ENCODE measurements at regions not wholly inside any gene's neighbourhood (a gene's known extent, or its start where the extent isn't known, plus 50 kb on each side); places are given as distances from the start of the nearest gene placed in this dataset.
A peak's percentile ranks its signal among the peaks of the same experiment; 100 is the strongest.

DNA sequence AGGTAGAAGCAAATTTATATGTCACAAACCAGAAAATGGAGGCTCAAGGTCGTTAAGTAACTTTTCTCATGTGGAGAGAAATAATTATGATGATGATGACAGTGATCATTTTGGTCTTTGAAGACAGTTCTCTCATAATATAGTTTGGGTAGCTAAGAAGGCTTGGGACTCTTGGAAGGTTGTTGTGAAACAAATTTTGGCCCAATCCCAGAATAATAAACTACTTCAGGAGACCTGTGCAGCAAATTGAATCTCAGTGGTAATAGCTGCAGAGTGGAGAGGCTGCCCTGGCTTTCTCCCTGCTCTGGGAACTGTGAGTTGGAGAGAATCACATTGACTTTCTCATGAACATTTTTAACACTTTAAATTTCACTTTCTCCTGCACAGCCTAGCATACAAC lies 217.2 kb upstream of the BOD1L1 start:
- no peak for DNase-seq (ENCODE audit: low spot score)

DNA sequence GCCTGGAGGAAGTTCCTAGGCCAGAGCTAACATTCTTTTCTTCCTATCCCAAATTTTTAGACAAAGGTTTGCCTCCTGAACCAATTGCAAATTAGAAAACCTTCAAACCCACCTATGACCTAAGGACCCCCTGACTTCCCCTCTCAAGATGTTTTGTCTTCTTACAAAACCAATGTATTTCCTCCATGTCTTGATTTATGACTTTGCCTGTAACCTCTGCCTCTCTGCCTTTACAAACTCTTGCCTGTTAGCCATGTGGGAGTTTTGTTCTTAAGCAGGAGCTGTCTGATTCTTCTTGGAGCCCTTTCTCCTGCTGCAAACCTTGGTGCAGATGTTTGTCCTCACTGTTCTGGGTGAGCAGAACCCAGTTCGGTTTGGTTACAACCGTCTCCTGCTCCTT lies 222.3 kb upstream of the BOD1L1 start:
- DNase-seq (ENCODE audit: low spot score), result no peak

DNA sequence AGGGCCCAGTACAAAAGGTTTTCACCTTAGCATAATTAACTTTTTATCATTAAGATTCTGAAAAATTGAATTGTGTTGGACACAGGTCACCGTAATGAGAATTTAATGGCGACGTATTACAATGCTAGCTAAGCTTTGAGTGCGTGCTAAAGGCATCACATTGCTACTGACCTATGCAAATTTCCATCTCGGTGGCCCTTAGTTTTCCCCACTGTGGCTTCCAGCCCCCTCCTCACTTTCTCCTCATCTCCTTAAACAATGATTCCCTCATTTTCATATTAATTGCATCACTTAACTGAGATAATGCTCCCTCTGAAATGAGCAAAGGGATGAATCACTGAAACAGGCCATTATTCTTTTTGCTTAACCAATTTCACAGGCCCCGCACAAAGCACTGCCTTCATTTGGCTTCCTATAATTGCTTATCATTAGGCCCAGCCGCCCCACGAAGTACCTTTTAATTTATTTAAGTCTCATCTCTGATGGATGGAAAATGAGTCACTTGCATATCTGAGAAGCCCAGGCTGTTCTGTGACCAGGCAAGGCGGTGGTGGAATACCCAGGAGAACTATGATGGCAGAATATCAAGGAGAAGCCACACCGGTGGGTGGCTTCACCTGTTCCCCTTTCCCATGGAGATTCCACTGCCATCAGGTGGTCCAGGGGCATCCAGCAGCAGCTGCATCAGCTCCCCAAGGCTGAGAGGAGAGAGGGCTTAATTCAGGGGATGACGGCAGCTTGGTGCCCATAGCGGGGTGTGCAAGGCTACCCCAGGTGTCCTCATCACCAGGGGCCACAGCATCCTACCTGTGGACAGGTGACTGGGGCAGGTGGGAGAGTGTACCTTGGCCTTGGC lies 223.8 kb upstream of the BOD1L1 start:
- DNase-seq (ENCODE audit: low spot score), result no peak

DNA sequence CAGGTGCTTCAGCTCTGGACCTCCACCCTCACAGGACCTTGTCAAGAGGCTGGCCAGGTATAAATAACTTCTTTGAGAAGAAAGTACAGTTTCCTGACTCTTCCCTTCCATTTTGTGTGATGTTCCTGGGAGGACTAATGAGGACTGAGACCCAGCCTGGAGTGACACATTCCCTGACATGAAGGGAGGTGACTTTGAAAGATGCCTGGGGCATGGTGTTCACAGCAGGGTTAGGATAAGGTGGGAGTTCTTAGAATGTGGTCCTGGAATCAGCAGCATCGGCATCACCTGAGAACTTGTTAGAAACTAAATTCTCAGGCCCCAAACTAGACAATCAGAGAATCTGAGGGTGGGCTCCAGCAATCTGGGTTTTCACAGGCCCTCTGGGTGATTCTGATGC lies 224.9 kb upstream of the BOD1L1 start:
- DNase-seq (ENCODE audit: low spot score), result no peak

DNA sequence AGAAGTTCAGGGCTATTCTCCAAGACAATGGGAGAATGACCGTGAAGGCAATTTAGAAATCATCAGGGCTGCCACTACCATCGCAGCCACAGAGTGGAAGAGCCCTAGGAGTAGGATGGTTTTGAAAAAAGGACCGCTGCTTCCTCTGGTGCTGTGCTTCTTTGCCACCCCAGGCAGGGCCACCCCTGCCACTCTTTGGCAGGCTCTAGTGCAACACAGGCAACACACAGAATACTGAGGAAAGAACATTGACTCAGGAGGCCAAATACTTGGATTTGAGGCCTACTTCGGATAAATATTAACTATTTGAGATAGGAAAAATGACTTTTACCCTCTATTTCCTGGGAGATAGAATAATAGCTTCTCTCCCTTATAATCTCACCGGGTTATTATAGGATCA lies 228.9 kb upstream of the BOD1L1 start:
- no peak for DNase-seq (ENCODE audit: low spot score)

DNA sequence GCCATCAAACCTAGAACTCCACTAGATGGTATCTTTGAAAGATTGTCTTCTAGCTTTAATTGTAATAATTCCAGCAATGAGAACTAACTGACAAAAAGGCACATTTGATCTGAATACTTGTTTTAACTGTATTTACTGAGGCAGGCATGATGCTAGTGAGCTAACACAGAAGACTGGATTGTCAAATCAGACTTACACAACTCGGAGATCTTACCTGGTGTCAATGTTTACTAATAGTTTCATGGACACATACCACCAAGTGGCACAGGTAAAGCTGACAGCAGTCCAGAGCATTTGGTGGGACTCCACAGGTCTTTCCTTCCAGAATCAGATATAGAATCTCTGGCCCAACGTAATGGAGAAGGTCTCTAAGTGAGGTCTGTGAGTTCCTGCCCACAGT lies 229.9 kb upstream of the BOD1L1 start:
- DNase-seq (ENCODE audit: low spot score), result no peak

DNA sequence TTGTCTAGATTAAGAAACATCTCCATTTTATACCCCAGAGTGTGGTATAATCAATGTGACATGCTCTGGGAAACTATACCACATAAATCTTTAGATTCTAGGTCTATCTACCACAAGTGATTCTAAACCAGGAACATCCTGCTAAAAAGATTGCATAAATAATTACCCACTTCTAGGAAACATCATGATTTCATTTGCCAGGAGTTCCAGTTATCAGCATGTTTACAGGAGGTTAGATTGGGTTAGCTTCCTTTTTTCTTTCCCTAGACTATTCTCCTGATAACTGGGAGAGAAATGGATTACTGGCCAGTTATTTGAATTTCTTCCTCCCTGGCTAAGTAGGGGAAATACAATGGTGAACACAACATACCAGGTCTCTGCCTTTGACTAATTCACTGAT lies 230.3 kb upstream of the BOD1L1 start:
- no peak for DNase-seq (ENCODE audit: low spot score)

DNA sequence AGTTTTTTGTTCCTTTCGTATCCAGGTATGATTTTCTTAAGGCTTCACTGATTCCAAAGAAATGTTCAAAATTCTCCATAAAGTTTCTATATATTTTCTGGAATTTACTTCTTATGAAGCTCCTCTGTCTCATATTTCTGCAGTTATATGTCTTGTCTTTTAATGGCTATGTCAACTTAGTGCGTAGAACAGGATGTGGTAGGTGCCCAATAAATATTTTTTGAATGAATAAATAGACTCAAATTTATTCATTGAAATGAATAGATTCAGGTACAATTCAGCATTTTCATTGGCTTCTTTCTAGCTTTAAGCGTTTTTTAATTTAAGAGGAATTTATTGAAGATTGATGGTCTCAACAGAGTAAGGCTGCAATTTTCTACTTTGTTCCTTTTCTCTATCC lies 231.9 kb upstream of the BOD1L1 start:
- DNase-seq (ENCODE audit: low spot score), result no peak

DNA sequence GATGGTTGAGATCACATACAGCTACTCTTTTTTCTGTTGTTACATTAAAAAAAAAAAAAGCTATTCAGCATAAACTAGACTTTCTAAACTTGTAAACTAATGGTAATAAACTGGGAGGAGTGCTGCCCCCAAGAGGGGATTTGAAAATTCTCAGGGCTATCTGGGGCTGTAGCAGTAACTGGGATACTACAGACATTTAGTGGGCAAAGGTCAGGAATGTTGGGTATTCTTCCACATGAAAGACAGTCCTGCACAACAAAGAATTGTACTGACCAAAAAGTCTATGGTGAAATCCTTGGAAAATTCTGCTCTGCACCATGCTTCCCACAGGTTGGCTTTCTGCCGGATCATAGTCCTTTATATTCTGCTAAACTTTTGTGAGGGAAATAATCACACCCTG lies 232.6 kb upstream of the BOD1L1 start:
- DNase-seq (ENCODE audit: low spot score), result no peak

DNA sequence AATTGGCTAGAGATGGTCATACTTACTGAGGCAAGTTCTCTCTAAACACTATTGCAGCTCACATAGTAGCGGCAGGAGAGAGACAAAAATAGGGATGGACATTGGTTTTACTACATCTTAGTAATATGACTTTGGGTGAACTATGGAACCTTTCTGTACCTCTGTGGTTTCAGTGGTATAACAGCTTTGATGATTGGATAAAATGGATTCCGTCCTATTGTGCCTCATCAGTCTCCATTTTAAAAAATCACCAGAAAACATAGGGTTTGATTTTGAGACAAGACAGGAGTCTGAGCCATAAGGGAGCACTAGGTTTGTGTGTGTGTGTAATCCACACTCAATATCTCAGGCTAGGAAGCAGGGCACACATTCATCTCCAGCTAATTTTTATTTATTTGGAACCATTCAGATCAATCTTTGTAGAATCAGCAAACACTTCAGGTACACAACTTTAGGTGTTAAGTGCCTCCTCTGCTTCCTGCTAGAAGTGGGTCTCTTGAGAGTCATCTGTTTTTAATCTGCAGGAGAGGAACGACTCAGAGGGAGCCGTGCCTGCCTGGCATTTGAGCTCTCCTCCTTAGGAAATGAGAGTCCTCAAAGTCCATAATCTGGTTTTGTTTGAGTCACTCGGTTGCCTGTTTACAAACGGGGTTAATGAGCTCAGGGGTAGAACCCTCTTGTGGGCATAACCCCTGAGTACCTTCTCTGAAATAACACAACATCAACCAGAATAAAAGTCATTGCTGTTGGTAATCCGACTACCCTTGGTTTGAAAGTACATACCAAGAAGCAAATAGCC lies 238.5 kb upstream of the BOD1L1 start:
- peak; percentile 43 for DNase-seq (ENCODE audit: low spot score)

DNA sequence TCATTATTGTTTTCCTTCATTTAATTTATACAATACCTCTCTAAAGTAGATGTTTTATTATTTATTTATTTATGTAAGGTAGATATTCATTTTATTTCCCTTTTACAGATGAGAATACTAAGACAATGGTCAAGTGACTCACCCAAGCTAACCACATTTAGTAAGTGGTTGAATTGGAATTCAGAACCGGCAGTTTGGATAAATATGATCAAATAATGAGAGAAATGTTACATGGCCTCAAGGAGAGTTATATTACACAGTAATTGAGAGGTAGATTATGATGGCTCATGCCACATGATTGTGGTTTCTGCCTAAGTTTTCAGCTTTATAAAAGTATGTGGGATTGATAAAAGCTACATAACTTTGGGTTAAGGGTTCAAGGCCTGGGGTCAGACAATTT lies 239.4 kb upstream of the BOD1L1 start:
- peak; percentile 15 for DNase-seq (ENCODE audit: low spot score)

DNA sequence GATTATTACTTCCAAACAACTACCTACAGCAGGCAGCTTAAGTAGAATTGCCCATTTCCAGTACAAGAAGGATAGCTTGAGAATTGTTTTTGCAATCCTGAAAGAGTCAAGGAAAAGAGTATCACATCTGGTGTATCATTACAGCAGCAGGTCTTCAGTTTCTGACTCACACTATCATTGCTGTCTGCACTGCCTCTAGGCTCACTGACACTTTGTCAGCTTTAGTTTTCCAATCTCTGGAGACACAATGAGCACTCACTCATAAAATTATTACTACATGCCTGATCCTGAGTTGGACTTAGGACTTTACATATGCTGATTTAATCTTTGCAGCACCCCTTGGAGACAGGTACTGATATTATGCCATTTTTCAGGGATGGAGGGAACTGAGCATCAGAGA lies 244.6 kb upstream of the BOD1L1 start:
- DNase-seq (ENCODE audit: low spot score), result peak; percentile 38

DNA sequence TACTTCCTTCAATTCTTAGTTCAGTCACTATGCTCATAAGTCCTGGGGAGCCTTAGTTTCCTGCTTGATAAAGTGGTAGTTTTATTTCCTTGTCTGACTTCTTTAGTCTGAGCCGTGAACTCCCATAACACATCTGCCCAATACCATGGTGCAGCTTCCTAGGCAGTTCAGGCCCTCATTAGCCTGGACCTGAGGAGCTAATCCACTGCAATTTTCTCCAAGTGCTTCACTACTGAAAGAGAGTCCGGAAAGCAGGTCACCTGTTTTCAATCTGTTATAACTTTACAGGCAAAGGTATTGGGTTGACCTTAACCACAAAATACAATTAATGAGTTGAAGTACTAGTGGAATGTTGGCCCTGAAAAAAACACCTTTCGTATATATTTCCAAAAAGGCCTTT lies 245.4 kb upstream of the BOD1L1 start:
- peak; percentile 13 for DNase-seq (ENCODE audit: low spot score)

DNA sequence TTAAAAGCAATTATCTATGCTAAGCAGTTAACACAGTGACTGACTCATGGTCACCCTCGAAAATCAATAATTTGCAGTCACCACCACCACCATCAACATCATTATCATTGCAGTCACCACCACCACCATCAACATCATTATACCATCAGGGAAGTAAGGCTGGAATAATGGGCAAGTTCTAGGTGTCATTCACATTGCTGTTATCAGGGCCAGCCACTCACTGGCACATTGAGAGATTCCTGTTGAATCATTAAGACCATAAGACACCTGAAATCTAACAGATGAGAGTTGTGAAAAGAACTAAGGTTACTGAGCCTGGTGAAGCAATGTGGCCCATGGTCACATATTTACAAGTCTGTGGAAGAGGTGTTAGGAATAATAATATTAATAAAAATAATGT lies 247.7 kb upstream of the BOD1L1 start:
- DNase-seq (ENCODE audit: low spot score), result no peak

DNA sequence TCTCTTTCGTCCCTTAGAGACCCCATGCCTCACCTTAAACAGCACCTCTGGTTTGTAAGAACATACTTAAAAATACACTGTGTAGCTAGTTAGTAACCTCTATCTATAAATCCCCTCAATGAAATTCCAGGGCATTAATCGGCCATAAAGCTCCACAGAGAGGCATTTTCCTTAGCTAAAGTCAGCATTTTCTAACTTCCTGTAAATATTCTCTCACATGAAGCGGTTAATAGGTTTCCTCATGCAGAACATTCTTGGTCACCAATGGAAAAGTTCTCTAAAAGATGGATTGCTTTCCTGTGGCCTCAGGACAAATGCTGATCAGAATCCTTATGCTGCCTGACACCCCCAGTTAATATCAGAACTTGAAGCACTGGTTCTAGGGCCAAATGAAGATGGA lies 248.6 kb upstream of the BOD1L1 start:
- DNase-seq (ENCODE audit: low spot score), result peak; percentile 68

DNA sequence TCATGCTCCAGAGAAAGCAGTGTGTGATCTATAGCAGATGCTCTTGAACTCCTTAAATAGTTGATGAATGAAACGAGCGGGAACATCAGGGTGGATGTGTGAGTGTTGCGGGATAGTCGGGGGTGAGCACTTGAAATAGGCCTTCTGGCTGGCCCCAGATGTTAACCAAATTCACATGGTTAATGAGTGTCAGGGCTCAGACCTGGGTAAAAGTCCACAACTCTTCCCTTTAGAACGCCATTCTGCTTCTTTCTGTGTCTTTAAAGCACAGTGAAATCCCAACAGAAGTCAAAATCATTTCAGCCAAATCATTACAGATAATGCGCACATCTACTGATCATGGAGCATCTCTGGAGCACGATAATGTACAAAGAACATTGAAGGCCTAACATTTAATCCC lies 249.4 kb upstream of the BOD1L1 start:
- no peak for DNase-seq (ENCODE audit: low spot score)

DNA sequence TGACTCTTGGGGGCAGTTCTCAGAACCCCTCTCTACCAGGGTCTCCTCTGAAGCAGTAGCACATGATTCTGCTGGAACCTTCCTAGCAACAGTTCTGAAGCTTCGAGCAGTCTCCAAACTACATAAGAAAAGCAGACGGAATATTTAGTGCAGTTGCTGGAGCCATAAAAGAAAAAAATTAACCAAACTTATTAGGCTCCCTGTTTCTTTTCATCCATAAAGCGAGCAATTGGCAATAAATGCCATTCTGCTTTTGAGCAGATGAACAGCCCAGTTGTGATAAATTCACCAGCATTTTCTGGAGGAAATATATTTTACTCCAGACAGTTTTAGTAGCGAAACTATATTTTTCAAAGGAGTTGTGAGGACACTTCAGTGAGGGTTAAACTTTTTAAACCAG lies 250.1 kb upstream of the BOD1L1 start:
- DNase-seq (ENCODE audit: low spot score), result no peak

DNA sequence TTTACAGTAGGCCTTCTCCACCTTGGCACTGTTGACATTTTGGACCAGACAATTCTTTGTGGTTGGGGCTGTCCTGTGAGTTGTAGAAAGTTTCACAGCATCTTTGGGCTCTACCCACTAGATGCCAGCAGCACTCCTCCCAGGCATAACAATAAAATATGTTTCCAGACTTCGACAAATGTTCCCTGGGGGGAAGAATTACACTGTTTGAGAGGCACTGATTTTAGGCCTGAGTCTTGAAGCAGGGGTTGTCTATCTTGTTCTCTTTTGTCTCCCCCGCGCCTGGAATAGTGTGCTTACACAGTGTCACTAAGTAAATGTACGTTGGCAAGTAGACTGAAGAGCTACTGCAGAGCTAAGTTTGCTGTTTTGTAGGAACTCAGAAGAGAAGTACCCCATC lies 254.4 kb upstream of the BOD1L1 start:
- DNase-seq (ENCODE audit: low spot score), result no peak

DNA sequence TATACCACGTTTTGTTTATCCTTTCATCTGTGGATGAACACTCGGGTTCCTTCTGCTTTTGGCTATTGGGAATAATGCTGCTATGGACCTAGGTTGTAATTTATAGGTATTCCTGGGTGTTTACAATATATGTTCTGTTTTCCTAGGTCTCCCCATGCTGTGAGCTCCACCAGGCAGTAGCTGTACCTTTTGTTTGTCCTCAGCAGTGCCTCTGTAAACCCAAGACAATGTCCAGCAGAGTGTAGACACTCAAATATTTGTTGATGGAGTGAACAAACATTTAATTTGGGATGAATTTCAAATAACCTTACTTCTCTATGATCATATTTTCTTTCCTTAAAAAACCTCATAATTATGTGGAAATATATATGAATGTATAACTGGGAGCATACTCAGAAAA lies 259.5 kb upstream of the BOD1L1 start:
- DNase-seq (ENCODE audit: low spot score), result no peak

DNA sequence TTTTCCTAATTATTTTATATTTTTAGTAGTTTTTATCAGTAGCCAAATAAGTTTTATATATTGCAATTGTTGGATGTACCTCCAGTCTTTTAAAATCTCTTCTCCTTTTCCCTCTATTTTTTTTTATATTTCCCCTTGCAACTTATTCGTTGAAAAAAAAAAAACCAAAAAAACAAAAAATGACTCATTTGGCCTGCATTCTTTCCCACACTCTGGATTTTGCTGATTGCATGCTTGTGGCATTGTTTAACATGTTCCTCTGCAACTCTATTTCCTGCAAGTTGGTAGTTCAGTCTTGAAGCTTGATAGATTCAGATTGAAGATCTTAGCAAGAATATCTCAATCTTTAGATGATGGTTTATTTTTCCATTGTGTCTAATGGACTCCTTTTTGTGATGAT lies 260.6 kb upstream of the BOD1L1 start:
- DNase-seq (ENCODE audit: low spot score), result peak; percentile 83

DNA sequence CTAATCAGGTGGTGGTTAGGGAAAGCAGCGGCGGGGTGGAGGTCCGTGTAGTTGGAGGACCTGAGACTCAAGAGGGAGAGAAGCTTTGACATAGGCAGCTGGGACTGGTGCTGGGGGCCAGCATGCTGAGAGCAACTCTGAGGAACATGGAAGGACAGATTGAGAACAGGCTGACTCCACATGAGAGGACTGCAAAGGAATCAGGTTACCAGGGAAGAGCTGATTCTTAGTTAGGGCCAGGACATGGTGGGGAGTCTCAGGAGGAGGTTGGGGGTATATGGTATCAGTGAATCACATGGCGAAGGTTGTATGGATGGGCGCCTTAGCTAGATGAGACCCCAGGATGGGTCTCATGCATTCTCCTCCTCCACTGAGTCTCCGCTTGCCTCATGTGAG lies 264.0 kb upstream of the BOD1L1 start:
- no peak for DNase-seq (ENCODE audit: low spot score)

DNA sequence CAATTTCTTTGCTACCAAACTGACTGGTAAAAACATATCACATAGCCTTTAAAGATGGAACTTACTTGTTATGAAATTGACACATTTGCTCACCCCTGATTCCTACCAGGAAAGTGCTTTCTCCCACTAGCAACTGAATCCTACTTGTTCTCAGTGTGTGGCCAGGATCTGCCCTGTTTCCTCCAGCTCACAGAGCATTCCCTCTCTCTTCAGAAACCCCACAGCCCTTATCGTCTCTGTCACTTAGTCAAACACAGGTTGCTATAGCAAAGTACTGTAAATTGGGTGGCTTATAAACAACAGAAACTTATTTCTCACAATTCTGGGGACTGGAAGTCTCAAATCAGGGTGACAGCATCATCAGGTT lies 265.2 kb upstream of the BOD1L1 start:
- DNase-seq (ENCODE audit: low spot score), result peak; percentile 53

DNA sequence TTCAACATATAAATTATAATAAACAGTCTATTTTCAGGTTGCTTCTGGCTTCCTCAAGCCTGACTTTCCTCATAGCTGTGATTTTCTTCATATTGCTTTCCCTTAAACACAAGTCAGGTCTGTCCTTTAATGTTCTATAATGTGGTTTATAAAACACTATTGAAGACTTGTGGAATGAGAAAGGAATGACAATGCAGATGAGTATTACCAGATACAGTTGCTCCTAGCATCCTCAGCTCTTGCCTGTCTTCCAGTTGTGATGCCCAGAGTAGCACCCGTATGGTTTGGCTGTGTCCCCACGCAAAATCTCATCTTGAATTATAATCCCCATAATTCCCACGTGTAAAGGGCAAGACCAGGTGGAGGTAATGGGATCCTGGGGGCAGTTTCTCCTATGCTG lies 265.7 kb upstream of the BOD1L1 start:
- no peak for DNase-seq (ENCODE audit: low spot score)

DNA sequence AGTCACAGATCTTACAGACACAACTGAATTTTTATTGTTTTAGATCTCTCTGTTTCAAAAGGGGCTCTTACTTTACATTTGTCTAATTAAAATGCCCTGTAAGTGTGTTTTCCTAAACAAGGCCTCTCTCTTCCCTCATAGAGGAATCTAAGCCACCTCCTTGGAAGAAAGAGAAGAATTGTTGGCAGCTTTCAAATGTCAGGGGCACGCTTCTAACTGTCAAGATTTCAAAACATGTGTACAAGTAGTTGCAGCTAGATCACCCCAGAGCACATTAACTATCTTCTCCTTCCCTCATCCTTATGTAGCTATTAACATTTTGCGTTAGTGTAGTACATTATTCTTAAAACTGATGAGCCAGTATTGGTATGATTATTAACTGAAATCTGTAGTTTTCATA lies 266.5 kb upstream of the BOD1L1 start:
- DNase-seq (ENCODE audit: low spot score), result no peak
